SIG-M5 treated with dmso at 0.1 percent for 504 hours (cell line): ENCODE measurements at regions not wholly inside any gene's neighbourhood (a gene's known extent, or its start where the extent isn't known, plus 50 kb on each side); places are given as distances from the start of the nearest gene placed in this dataset.
"Not testable (repeated sequence)": the region's sequence is repeated elsewhere in the genome, so short reads cannot be mapped to it uniquely, and the experiment has no call there.

Experiments used
- DNase-seq: peaks from one replicate; lab custom pipeline; 2025; ENCODE audit not compliant: unreplicated experiment; lab: John Stamatoyannopoulos, UW

GRCh38 chrX:101823236-101823635 lies 108.6 kb downstream of the ZMAT1 start:
- DNase-seq = no peak

GRCh38 chrX:101817739-101818138 lies 114.1 kb downstream of the ZMAT1 start:
- not testable (repeated sequence) for DNase-seq

GRCh38 chrX:101813200-101813599 lies 118.6 kb downstream of the ZMAT1 start:
- no peak for DNase-seq

- no peak for DNase-seq
These were observed 128.4 kb downstream of the ZMAT1 start for GRCh38 chrX:101803451-101803850.

GRCh38 chrX:101799387-101799786 lies 132.4 kb downstream of the ZMAT1 start:
- DNase-seq = peak; percentile 78

- no peak for DNase-seq
These were observed 128.3 kb upstream of the ARMCX2 start for GRCh38 chrX:101787934-101788333.

GRCh38 chrX:101785142-101785541 lies 125.5 kb upstream of the ARMCX2 start:
- no peak for DNase-seq

- DNase-seq = not testable (repeated sequence)
These were observed 120.8 kb upstream of the ARMCX2 start for GRCh38 chrX:101780421-101780820.

GRCh38 chrX:101774340-101774739 lies 114.7 kb upstream of the ARMCX2 start:
- no peak for DNase-seq

- no peak for DNase-seq
These were observed 104.9 kb upstream of the ARMCX2 start for GRCh38 chrX:101764538-101764937.

- DNase-seq = peak; percentile 14
These were observed 99.3 kb upstream of the ARMCX2 start for GRCh38 chrX:101759000-101759399.

GRCh38 chrX:101750744-101751143 lies 91.1 kb upstream of the ARMCX2 start:
- no peak for DNase-seq

- DNase-seq = no peak
These were observed 89.8 kb upstream of the ARMCX2 start for GRCh38 chrX:101749436-101749835.

GRCh38 chrX:101745046-101745445 lies 85.4 kb upstream of the ARMCX2 start:
- DNase-seq = no peak

- no peak for DNase-seq
These were observed 84.4 kb upstream of the ARMCX2 start for GRCh38 chrX:101744085-101744484.

GRCh38 chrX:101740642-101741041 lies 81.0 kb upstream of the ARMCX2 start:
- no peak for DNase-seq

- DNase-seq = not testable (repeated sequence)
These were observed 79.2 kb upstream of the ARMCX2 start for GRCh38 chrX:101738867-101739266.

- not testable (repeated sequence) for DNase-seq
These were observed 78.8 kb upstream of the ARMCX2 start for GRCh38 chrX:101738411-101738810.

GRCh38 chrX:101736651-101737050 lies 77.0 kb upstream of the ARMCX2 start:
- no peak for DNase-seq

- no peak for DNase-seq
These were observed 73.2 kb upstream of the ARMCX2 start for GRCh38 chrX:101732870-101733269.

- no peak for DNase-seq
These were observed 70.3 kb upstream of the ARMCX2 start for GRCh38 chrX:101729986-101730385.
